ENCODE measurements at regions not wholly inside any gene's neighbourhood (a gene's known extent, or its start where the extent isn't known, plus 50 kb on each side); places are given as distances from the start of the nearest gene placed in this dataset.
"Not testable (repeated sequence)": the region's sequence is repeated elsewhere in the genome, so short reads cannot be mapped to it uniquely, and the experiment has no call there.

- Mint-ChIP-seq H3K36me3 (ENCODE audit: insufficient read depth) (no peaks in the 10 kb centered on the region), H3K4me1 (ENCODE audit: low read depth) (peaks cover 13% of the 10 kb centered on the region), H3K9me3 (ENCODE audit: low read depth) (peaks cover 12% of the 10 kb centered on the region), H3K27ac (no peak overlapping the region), H3K4me3 (ENCODE audit: low read depth) (no peak overlapping the region), H3K27me3 (peaks cover 5% of the 10 kb centered on the region)
- no peak for TF ChIP-seq CTCF (IDR thresholded peaks at IDR 0.05; ENCODE audit: unreplicated experiment)
- DNase-seq (ENCODE audit: low spot score, unreplicated experiment): no peak
Observed at GRCh38 chr10:125592897-125593296, 90.1 kb downstream of the TEX36 start.

GRCh38 chr10:125591886-125592285 is 91.1 kb downstream of the TEX36 start:
- Mint-ChIP-seq H3K4me1 (ENCODE audit: low read depth) (peaks cover 13% of the 10 kb centered on the region), H3K9me3 (ENCODE audit: low read depth) (peaks cover 12% of the 10 kb centered on the region), H3K27ac (peak overlapping the region; percentile 58), H3K36me3 (ENCODE audit: insufficient read depth) (no peaks in the 10 kb centered on the region), H3K4me3 (ENCODE audit: low read depth) (no peak overlapping the region), H3K27me3 (peaks cover 5% of the 10 kb centered on the region)
- DNase-seq (ENCODE audit: low spot score, unreplicated experiment): no peak
- no peak for TF ChIP-seq CTCF (IDR thresholded peaks at IDR 0.05; ENCODE audit: unreplicated experiment)

DNA sequence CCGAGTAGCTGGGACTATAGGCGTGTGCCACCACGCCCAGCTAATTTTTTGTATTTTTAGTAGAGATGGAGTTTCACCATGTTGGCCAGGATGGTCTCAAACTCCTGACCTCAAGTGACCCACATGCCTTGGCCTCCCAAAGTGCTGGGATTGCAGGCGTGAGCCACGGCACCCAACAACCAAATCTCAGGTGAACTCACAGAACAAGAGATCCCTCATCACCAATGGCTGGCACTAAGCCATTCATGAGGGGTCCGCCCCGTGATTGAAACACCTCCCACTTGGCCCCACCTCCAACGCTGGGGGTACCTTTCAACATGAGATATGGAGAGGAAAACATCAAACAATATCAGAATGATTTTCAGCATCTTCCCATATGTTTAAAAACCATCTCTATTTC is 94.2 kb downstream of the TEX36 start:
- not testable (repeated sequence) for H3K9me3 Mint-ChIP-seq (ENCODE audit: low read depth); H3K4me3 Mint-ChIP-seq (ENCODE audit: low read depth); DNase-seq (ENCODE audit: low spot score, unreplicated experiment); H3K36me3 Mint-ChIP-seq (ENCODE audit: insufficient read depth); H3K27me3 Mint-ChIP-seq; H3K27ac Mint-ChIP-seq
- H3K4me1 Mint-ChIP-seq (ENCODE audit: low read depth): peaks cover 13% of the 10 kb centered on the region

DNA sequence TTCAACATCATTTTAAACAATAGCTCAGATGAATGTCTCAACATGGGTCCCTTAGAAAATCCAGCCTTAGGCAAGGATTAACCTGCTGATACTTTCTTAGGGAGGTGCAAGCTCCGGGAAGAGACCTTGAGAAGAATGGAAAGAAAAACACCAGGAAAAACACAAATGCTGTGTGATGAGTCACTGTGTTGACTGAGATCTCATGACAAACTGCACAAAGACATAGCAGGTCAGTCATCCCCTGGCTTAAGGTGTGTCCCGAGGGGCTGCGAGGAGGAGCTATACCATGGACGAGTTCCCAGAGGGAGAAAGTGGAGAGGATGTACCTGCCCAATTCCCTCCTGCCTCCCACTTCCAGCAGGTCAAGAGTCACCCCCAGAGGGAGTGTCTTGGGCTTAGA is 98.0 kb downstream of the TEX36 start:
- Mint-ChIP-seq H3K4me1 (ENCODE audit: low read depth) (no peaks in the 10 kb centered on the region), H3K36me3 (ENCODE audit: insufficient read depth) (no peaks in the 10 kb centered on the region), H3K4me3 (ENCODE audit: low read depth) (no peak overlapping the region), H3K27ac (no peak overlapping the region), H3K27me3 (peaks cover 7% of the 10 kb centered on the region), H3K9me3 (ENCODE audit: low read depth) (peaks cover 3% of the 10 kb centered on the region)
- DNase-seq (ENCODE audit: low spot score, unreplicated experiment): no peak
- no peak for TF ChIP-seq CTCF (IDR thresholded peaks at IDR 0.05; ENCODE audit: unreplicated experiment)

GRCh38 chr10:125578658-125579315 is 104.2 kb downstream of the TEX36 start:
- H3K4me3 Mint-ChIP-seq (ENCODE audit: low read depth): no peak overlapping the region
- H3K9me3 Mint-ChIP-seq (ENCODE audit: low read depth): peaks cover 4% of the 10 kb centered on the region
- DNase-seq (ENCODE audit: low spot score, unreplicated experiment): no peak
- no peak for TF ChIP-seq CTCF (IDR thresholded peaks at IDR 0.05; ENCODE audit: unreplicated experiment)
- H3K27ac Mint-ChIP-seq: no peak overlapping the region
- no peaks in the 10 kb centered on the region for H3K4me1 Mint-ChIP-seq (ENCODE audit: low read depth)
- no peaks in the 10 kb centered on the region for H3K36me3 Mint-ChIP-seq (ENCODE audit: insufficient read depth)
- H3K27me3 Mint-ChIP-seq: peaks cover 9% of the 10 kb centered on the region

DNA sequence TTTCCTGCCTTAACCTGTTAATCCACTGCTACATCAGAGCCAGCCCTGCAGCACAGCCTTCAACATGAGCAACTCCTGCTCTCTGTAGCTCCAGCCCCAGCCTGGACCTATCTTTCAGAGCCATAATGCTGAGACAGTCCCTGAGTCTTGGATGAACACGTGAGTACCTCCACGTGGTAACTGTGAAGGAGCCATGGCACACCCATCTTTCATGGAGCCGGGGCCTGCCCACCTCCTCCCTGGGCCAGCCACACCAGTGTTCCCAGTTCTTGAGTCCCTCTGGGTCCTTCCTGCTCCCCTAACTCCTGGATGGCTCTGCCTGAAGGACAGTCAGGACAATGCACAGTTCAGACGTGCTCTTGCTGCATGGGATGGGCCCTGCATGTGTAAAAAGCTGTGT is 107.1 kb downstream of the TEX36 start:
- no peak for DNase-seq (ENCODE audit: low spot score, unreplicated experiment)
- Mint-ChIP-seq H3K4me1 (ENCODE audit: low read depth) (no peaks in the 10 kb centered on the region), H3K27me3 (peaks cover 9% of the 10 kb centered on the region), H3K9me3 (ENCODE audit: low read depth) (peaks cover 4% of the 10 kb centered on the region), H3K36me3 (ENCODE audit: insufficient read depth) (no peaks in the 10 kb centered on the region), H3K27ac (no peak overlapping the region), H3K4me3 (ENCODE audit: low read depth) (no peak overlapping the region)
- TF ChIP-seq CTCF (IDR thresholded peaks at IDR 0.05; ENCODE audit: unreplicated experiment): no peak

Measured in progenitor cell of endocrine pancreas (in vitro differentiated cells).